Activated CD4-positive, alpha-beta T cell treated with anti-CD3 and anti-CD28 coated beads for 24 hours (primary cell): ENCODE measurements at regions not wholly inside any gene's neighbourhood (a gene's known extent, or its start where the extent isn't known, plus 50 kb on each side); places are given as distances from the start of the nearest gene placed in this dataset.

Experiments
- DNase-seq, 2 donors: peaks; one replicate each; pipeline ENCODE4 v3.0.0-alpha.2; 2020; ENCODE audit warnings: low read depth in 2 of 2

- no peak for DNase-seq
Observed at GRCh38 chr1:170219163-170219562, 73.4 kb downstream of the NTMT2 start.

- DNase-seq, result no peak
Observed at GRCh38 chr1:170221031-170221430, 75.3 kb downstream of the NTMT2 start.

GRCh38 chr1:170221495-170221894 is 75.7 kb downstream of the NTMT2 start:
- DNase-seq, result no peak

- DNase-seq, result no peak
Observed at GRCh38 chr1:170224469-170224868, 78.7 kb downstream of the NTMT2 start.

GRCh38 chr1:170225781-170226530 is 80.2 kb downstream of the NTMT2 start:
- DNase-seq, result no peak

GRCh38 chr1:170226767-170227166 is 81.0 kb downstream of the NTMT2 start:
- no peak for DNase-seq

- DNase-seq, result no peak
Observed at GRCh38 chr1:170230323-170230722, 84.6 kb downstream of the NTMT2 start.

GRCh38 chr1:170231662-170232061 is 85.9 kb downstream of the NTMT2 start:
- DNase-seq, result no peak

- no peak for DNase-seq
Observed at GRCh38 chr1:170238704-170239391, 93.1 kb downstream of the NTMT2 start.

- no peak for DNase-seq
Observed at GRCh38 chr1:170239445-170239844, 93.7 kb downstream of the NTMT2 start.

GRCh38 chr1:170240409-170240808 is 94.7 kb downstream of the NTMT2 start:
- no peak for DNase-seq

GRCh38 chr1:170241266-170241851 is 95.6 kb downstream of the NTMT2 start:
- no peak for DNase-seq

- DNase-seq, result no peak
Observed at GRCh38 chr1:170247751-170248521, 102.2 kb downstream of the NTMT2 start.

GRCh38 chr1:170250531-170251276 is 104.9 kb downstream of the NTMT2 start:
- DNase-seq, result no peak

GRCh38 chr1:170252851-170253579 is 107.3 kb downstream of the NTMT2 start:
- DNase-seq, result no peak

GRCh38 chr1:170254371-170254770 is 108.6 kb downstream of the NTMT2 start:
- no peak for DNase-seq

GRCh38 chr1:170261669-170262068 is 115.9 kb downstream of the NTMT2 start:
- DNase-seq, result no peak

GRCh38 chr1:170262276-170262939 is 116.6 kb downstream of the NTMT2 start:
- no peak for DNase-seq

GRCh38 chr1:170265234-170265633 is 119.5 kb downstream of the NTMT2 start:
- DNase-seq, result no peak

- DNase-seq, result no peak
Observed at GRCh38 chr1:170267317-170267716, 121.6 kb downstream of the NTMT2 start.
